Progenitor cell of endocrine pancreas (in vitro differentiated cells): ENCODE measurements at regions not wholly inside any gene's neighbourhood (a gene's known extent, or its start where the extent isn't known, plus 50 kb on each side); places are given as distances from the start of the nearest gene placed in this dataset.

Source experiments
- DNase-seq: peaks from one replicate; pipeline ENCODE4 v3.0.0; 2021; ENCODE audit warnings: low spot score; ENCODE audit not compliant: unreplicated experiment
- H3K27ac Mint-ChIP-seq: 2 replicates; pipeline ENCODE4 v1.8.0; 2021; ENCODE audit warnings: mild to moderate bottlenecking, moderate library complexity, mixed read lengths
- H3K27me3 Mint-ChIP-seq: 2 replicates; pipeline ENCODE4 v1.8.0; 2021; ENCODE audit warnings: mixed read lengths
- H3K36me3 Mint-ChIP-seq: 2 replicates; pipeline ENCODE4 v1.8.0; 2022; ENCODE audit warnings: mixed read lengths; ENCODE audit not compliant: insufficient read depth
- H3K4me1 Mint-ChIP-seq: 2 replicates; pipeline ENCODE4 v1.8.0; 2021; ENCODE audit warnings: low read depth, mixed read lengths
- H3K4me3 Mint-ChIP-seq: 2 replicates; pipeline ENCODE4 v1.8.0; 2021; ENCODE audit warnings: low read depth, mild to moderate bottlenecking, moderate library complexity, mixed read lengths
- H3K9me3 Mint-ChIP-seq: 2 replicates; pipeline ENCODE4 v1.8.0; 2021; ENCODE audit warnings: low read depth, mixed read lengths
- TF ChIP-seq, protein P1 (sequence below): fragments of 200-600 bp; sonication (generic); IDR thresholded peaks from one replicate; pipeline ENCODE4 v1.5.0; 2021; ENCODE audit warnings: antibody characterized with exemption, mild to moderate bottlenecking; ENCODE audit not compliant: unreplicated experiment

DNA sequence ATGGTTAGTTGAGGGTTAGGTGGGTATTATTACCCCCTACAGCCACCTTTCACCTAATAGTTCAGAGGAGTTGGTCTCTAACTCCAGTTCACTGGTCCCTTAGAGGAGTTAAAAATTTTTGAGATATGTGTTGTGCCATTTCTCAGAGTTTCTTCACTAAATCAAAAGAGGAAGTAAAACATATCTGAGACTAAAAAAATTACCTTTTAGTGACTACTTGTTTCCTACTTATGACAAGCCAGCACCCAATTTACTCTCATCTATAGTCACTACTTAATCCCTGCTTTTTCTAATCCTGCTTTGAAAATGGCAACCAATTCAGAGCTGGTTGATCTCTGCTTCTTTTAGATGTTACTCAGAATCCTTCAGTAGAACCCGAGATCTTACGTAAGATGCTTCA is 1316.8 kb upstream of the B3GALT2 start:
- no peaks in the 10 kb centered on the region for H3K36me3 Mint-ChIP-seq
- no peak overlapping the region for H3K4me3 Mint-ChIP-seq
- no peaks in the 10 kb centered on the region for H3K4me1 Mint-ChIP-seq
- H3K27ac Mint-ChIP-seq, result no peak overlapping the region
- TF ChIP-seq, protein P1, sequence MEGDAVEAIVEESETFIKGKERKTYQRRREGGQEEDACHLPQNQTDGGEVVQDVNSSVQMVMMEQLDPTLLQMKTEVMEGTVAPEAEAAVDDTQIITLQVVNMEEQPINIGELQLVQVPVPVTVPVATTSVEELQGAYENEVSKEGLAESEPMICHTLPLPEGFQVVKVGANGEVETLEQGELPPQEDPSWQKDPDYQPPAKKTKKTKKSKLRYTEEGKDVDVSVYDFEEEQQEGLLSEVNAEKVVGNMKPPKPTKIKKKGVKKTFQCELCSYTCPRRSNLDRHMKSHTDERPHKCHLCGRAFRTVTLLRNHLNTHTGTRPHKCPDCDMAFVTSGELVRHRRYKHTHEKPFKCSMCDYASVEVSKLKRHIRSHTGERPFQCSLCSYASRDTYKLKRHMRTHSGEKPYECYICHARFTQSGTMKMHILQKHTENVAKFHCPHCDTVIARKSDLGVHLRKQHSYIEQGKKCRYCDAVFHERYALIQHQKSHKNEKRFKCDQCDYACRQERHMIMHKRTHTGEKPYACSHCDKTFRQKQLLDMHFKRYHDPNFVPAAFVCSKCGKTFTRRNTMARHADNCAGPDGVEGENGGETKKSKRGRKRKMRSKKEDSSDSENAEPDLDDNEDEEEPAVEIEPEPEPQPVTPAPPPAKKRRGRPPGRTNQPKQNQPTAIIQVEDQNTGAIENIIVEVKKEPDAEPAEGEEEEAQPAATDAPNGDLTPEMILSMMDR, result no peak
- H3K9me3 Mint-ChIP-seq, result no peaks in the 10 kb centered on the region
- H3K27me3 Mint-ChIP-seq, result no peaks in the 10 kb centered on the region
- DNase-seq, result no peak

DNA sequence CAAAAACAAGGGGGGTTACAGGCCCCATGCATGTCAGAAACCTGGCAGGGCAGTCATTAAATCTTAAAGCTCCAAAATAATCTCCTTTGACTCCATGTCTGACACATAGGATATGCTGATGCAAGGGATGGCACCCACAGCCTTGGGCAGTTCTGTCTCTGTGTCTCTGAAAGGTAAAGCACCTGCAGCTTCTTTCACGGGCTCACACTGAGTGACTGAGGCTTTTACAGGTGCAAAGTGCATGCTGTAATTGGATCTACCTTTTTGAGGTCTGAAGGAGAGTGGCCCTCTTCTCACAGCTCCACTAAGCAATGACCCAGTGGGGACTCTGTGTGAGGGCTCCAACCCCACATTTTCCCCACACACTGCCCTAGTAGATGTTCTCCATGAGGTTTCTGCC is 1309.0 kb upstream of the B3GALT2 start:
- H3K27ac Mint-ChIP-seq, result no peak overlapping the region
- no peak for DNase-seq
- H3K4me1 Mint-ChIP-seq, result no peaks in the 10 kb centered on the region
- TF ChIP-seq, protein P1, result no peak
- peaks cover 10% of the 10 kb centered on the region for H3K9me3 Mint-ChIP-seq
- H3K36me3 Mint-ChIP-seq, result no peaks in the 10 kb centered on the region
- no peak overlapping the region for H3K4me3 Mint-ChIP-seq
- no peaks in the 10 kb centered on the region for H3K27me3 Mint-ChIP-seq

DNA sequence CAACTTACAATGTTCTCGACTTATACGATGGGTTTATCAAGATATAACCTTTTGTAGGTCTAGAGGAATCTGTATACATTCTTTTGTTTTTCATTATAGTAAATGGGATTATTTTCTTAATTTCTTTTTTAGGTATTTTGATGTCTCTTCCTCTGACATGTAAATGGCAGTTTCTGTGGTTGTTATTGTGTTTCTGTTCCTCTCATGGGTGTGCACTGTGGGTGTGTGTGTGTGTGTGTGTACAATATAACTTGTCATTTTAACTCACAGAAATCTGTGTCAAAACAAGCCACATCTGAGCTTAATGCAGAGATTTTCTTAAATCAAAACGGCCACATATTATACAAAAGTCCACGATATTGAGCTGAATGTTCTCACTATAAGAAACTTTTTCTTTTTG is 1300.8 kb upstream of the B3GALT2 start:
- DNase-seq, result no peak
- H3K36me3 Mint-ChIP-seq, result no peaks in the 10 kb centered on the region
- H3K4me3 Mint-ChIP-seq, result no peak overlapping the region
- H3K27me3 Mint-ChIP-seq, result no peaks in the 10 kb centered on the region
- peaks cover 4% of the 10 kb centered on the region for H3K9me3 Mint-ChIP-seq
- no peaks in the 10 kb centered on the region for H3K4me1 Mint-ChIP-seq
- no peak overlapping the region for H3K27ac Mint-ChIP-seq
- TF ChIP-seq, protein P1, result no peak

DNA sequence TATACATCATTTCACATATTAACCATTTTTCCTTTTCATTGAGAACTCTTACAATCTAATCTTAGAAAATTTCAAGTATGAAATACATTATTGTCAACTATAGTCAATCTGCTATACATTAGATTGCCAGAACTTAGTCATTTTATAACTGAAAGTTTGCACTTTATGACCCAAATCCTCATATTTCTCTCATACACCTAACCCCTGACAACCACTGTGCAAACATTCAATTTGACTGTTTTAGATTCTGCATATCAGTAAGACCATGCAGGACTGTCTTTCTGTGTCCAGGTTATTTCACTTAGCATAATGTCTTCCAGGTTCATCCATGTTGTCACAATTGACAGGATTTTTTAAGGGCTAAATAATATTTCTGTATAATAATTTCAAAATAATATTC is 1299.0 kb upstream of the B3GALT2 start:
- DNase-seq, result no peak
- H3K27me3 Mint-ChIP-seq, result no peaks in the 10 kb centered on the region

DNA sequence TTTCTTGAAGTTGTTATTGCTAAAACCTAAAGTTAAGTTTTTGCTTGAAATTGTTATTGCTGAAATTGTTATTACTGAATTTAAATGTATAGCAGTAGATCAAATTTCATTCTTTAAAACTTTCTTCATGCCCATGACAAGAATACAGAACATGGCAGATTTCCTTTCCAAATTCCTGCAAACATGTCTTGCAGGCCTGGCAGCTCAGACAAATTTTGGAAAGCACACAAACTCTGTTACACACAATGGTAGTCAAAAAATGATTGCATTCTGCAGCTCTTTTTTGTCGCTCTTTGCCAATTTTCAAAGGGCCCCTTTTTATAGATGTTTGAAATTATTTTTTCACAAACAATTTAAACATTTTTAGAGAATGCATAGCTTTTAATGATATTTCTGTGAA is 1292.3 kb upstream of the B3GALT2 start:
- H3K27me3 Mint-ChIP-seq, result no peaks in the 10 kb centered on the region
- no peaks in the 10 kb centered on the region for H3K4me1 Mint-ChIP-seq
- H3K36me3 Mint-ChIP-seq, result no peaks in the 10 kb centered on the region

More for the DNA sequence above, 1299.0 kb upstream of the B3GALT2 start:
- Mint-ChIP-seq H3K9me3 (peaks cover 4% of the 10 kb centered on the region), H3K4me1 (no peaks in the 10 kb centered on the region), H3K36me3 (no peaks in the 10 kb centered on the region), H3K27ac (no peak overlapping the region), H3K4me3 (no peak overlapping the region)
- TF ChIP-seq, protein P1, result no peak

More for the DNA sequence above, 1292.3 kb upstream of the B3GALT2 start:
- Mint-ChIP-seq H3K4me3 (no peak overlapping the region), H3K9me3 (no peaks in the 10 kb centered on the region), H3K27ac (no peak overlapping the region)
- TF ChIP-seq, protein P1, result no peak
- DNase-seq, result no peak
